ENCODE measurements at regions not wholly inside any gene's neighbourhood (a gene's known extent, or its start where the extent isn't known, plus 50 kb on each side); places are given as distances from the start of the nearest gene placed in this dataset.

DNA sequence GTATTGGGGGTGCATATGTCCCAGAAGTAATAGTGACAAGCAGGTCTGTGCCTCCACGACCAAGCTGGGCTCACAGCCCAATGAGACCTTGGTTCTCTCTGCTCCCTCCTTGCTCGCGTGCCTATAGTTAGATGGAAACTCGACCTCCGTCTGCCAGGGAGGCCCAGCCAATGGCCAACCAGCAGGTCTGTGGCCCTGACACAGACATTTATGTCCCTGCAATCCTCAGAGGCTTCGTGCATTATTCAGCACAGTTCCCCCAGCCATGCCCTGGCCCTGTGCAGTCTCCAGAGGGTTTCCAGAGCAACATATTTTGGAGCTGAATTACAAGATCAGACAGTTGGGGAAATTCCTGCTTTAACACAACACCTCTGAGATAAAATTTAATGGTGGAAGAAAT, 105.1 kb downstream of the UQCRFS1 start:
- TF ChIP-seq, protein P1, sequence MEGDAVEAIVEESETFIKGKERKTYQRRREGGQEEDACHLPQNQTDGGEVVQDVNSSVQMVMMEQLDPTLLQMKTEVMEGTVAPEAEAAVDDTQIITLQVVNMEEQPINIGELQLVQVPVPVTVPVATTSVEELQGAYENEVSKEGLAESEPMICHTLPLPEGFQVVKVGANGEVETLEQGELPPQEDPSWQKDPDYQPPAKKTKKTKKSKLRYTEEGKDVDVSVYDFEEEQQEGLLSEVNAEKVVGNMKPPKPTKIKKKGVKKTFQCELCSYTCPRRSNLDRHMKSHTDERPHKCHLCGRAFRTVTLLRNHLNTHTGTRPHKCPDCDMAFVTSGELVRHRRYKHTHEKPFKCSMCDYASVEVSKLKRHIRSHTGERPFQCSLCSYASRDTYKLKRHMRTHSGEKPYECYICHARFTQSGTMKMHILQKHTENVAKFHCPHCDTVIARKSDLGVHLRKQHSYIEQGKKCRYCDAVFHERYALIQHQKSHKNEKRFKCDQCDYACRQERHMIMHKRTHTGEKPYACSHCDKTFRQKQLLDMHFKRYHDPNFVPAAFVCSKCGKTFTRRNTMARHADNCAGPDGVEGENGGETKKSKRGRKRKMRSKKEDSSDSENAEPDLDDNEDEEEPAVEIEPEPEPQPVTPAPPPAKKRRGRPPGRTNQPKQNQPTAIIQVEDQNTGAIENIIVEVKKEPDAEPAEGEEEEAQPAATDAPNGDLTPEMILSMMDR (IDR thresholded peaks at IDR 0.05): no peak
- no peak for TF ChIP-seq POLR2AphosphoS5 (IDR thresholded peaks at IDR 0.05)
